ENCODE measurements at regions not wholly inside any gene's neighbourhood (a gene's known extent, or its start where the extent isn't known, plus 50 kb on each side); places are given as distances from the start of the nearest gene placed in this dataset.

- no TSS peak for BruUV-seq (replicated peaks)
- Histone ChIP-seq H3K79me2 (ENCODE audit: insufficient read depth, low read length) (no peaks in the 10 kb centered on the region), H3K9me3 (ENCODE audit: control insufficient read depth in 1 of 2, insufficient read depth in 1 of 2, low read depth in 1 of 2, low read length in 2 of 2) (no peaks in the 10 kb centered on the region), H2AFZ (ENCODE audit: low read depth, low read length, poor library complexity, severe bottlenecking) (no peak overlapping the region), H3K9ac (ENCODE audit: low read length) (no peak overlapping the region), H3K4me1 (ENCODE audit: control insufficient read depth in 1 of 2, insufficient read depth in 2 of 2, low read length in 2 of 2) (no peaks in the 10 kb centered on the region), H3K36me3 (ENCODE audit: control insufficient read depth in 1 of 2, insufficient read depth in 2 of 2, low read length in 2 of 2) (no peaks in the 10 kb centered on the region), H3K4me2 (ENCODE audit: low read length) (no peak overlapping the region), H3K27ac (ENCODE audit: low read depth, low read length) (no peak overlapping the region), H3K4me3 (replicated peaks in 1 of 2; ENCODE audit: low read depth in 1 of 2, low read length in 2 of 2) (no peak overlapping the region), H4K20me1 (ENCODE audit: insufficient read depth) (no peaks in the 10 kb centered on the region), H3K9me2 (ENCODE audit: insufficient read depth) (no peaks in the 10 kb centered on the region), H3K27me3 (ENCODE audit: insufficient read depth, low read length) (peaks cover 12% of the 10 kb centered on the region)
- TF ChIP-seq YY1 (IDR thresholded peaks at IDR 0.05; ENCODE audit: extremely low read depth, insufficient replicate concordance, low read depth, low read length) (no peak), ZBTB33 (IDR thresholded peaks at IDR 0.05; ENCODE audit: extremely low read depth, insufficient replicate concordance, low read length) (no peak), ATF3 (IDR thresholded peaks at IDR 0.05) (no peak), CEBPB (IDR thresholded peaks at IDR 0.05; ENCODE audit: low read depth) (no peak), EZH2 (IDR thresholded peaks at IDR 0.05) (no peak), MAX (IDR thresholded peaks at IDR 0.05) (no peak), EGR1 (IDR thresholded peaks at IDR 0.05; ENCODE audit: low read depth) (no peak), SP1 (IDR thresholded peaks at IDR 0.05; ENCODE audit: low read depth) (no peak), RAD21 (IDR thresholded peaks at IDR 0.05; ENCODE audit: low read depth) (no peak), SIN3A (IDR thresholded peaks at IDR 0.05; ENCODE audit: low read depth) (no peak), CBX3 (IDR thresholded peaks at IDR 0.05; ENCODE audit: low read depth) (no peak), JUND (IDR thresholded peaks at IDR 0.05) (no peak), ZNF274 (IDR thresholded peaks at IDR 0.05; ENCODE audit: low read depth, low read length) (no peak), TCF7L2 (IDR thresholded peaks at IDR 0.05; ENCODE audit: borderline replicate concordance, extremely low read depth, insufficient read depth, insufficient read length) (no peak), SRF (IDR thresholded peaks at IDR 0.05; ENCODE audit: low read depth) (no peak), ZFX (IDR thresholded peaks at IDR 0.05) (no peak), POLR2AphosphoS5 (IDR thresholded peaks at IDR 0.05; ENCODE audit: low read depth, low read length) (no peak), FOSL1 (IDR thresholded peaks at IDR 0.05; ENCODE audit: low read depth) (no peak)
- TF ChIP-seq, protein P1, sequence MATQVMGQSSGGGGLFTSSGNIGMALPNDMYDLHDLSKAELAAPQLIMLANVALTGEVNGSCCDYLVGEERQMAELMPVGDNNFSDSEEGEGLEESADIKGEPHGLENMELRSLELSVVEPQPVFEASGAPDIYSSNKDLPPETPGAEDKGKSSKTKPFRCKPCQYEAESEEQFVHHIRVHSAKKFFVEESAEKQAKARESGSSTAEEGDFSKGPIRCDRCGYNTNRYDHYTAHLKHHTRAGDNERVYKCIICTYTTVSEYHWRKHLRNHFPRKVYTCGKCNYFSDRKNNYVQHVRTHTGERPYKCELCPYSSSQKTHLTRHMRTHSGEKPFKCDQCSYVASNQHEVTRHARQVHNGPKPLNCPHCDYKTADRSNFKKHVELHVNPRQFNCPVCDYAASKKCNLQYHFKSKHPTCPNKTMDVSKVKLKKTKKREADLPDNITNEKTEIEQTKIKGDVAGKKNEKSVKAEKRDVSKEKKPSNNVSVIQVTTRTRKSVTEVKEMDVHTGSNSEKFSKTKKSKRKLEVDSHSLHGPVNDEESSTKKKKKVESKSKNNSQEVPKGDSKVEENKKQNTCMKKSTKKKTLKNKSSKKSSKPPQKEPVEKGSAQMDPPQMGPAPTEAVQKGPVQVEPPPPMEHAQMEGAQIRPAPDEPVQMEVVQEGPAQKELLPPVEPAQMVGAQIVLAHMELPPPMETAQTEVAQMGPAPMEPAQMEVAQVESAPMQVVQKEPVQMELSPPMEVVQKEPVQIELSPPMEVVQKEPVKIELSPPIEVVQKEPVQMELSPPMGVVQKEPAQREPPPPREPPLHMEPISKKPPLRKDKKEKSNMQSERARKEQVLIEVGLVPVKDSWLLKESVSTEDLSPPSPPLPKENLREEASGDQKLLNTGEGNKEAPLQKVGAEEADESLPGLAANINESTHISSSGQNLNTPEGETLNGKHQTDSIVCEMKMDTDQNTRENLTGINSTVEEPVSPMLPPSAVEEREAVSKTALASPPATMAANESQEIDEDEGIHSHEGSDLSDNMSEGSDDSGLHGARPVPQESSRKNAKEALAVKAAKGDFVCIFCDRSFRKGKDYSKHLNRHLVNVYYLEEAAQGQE (IDR thresholded peaks at IDR 0.05; ENCODE audit: low read depth), result no peak
- TF ChIP-seq, protein P2, sequence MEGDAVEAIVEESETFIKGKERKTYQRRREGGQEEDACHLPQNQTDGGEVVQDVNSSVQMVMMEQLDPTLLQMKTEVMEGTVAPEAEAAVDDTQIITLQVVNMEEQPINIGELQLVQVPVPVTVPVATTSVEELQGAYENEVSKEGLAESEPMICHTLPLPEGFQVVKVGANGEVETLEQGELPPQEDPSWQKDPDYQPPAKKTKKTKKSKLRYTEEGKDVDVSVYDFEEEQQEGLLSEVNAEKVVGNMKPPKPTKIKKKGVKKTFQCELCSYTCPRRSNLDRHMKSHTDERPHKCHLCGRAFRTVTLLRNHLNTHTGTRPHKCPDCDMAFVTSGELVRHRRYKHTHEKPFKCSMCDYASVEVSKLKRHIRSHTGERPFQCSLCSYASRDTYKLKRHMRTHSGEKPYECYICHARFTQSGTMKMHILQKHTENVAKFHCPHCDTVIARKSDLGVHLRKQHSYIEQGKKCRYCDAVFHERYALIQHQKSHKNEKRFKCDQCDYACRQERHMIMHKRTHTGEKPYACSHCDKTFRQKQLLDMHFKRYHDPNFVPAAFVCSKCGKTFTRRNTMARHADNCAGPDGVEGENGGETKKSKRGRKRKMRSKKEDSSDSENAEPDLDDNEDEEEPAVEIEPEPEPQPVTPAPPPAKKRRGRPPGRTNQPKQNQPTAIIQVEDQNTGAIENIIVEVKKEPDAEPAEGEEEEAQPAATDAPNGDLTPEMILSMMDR (IDR thresholded peaks at IDR 0.05 in 2 of 3, conservative IDR thresholded peaks at IDR 0.05 in 1 of 3; ENCODE audit: borderline replicate concordance in 1 of 3, insufficient read depth in 1 of 3, low read depth in 2 of 3, low read length in 2 of 3), result no peak
- POLR2A ChIA-PET, result no interaction called here
- intact Hi-C loops (cut with micrococcal nuclease), result no loop called here
- CTCF ChIA-PET, result no interaction called here
- DNase-seq (ENCODE audit: low read depth, low spot score), result no peak
- RAD21 ChIA-PET (ENCODE audit: low non-redundant PET in 1 of 2, low total read pairs in 2 of 2, uncharacterized antibody in 2 of 2, unreplicated experiment in 2 of 2), result no interaction called here
- ATAC-seq, result no peak
Observed at GRCh38 chr3:101978348-101978747, 129.0 kb downstream of the NFKBIZ start.

All from HCT116 (cell line).